ENCODE measurements at regions not wholly inside any gene's neighbourhood (a gene's known extent, or its start where the extent isn't known, plus 50 kb on each side); places are given as distances from the start of the nearest gene placed in this dataset.

GRCh38 chr21:29242201-29242600, 56.5 kb upstream of the BACH1 start:
- Histone ChIP-seq H3K4me1 (replicated peaks in 1 of 2) (peaks cover 14 to 15% of the 10 kb centered on the region in 2 donors), H3K9me3 (replicated peaks in 1 of 3) (no peaks in the 10 kb centered on the region), H3K4me3 (no peak overlapping the region), H3K27ac (no peak overlapping the region), H3K27me3 (no peaks in the 10 kb centered on the region), H3K36me3 (replicated peaks in 1 of 2) (no peaks in the 10 kb centered on the region)
- no peak for TF ChIP-seq POLR2A (IDR thresholded peaks at IDR 0.05)
- TF ChIP-seq, protein P1, sequence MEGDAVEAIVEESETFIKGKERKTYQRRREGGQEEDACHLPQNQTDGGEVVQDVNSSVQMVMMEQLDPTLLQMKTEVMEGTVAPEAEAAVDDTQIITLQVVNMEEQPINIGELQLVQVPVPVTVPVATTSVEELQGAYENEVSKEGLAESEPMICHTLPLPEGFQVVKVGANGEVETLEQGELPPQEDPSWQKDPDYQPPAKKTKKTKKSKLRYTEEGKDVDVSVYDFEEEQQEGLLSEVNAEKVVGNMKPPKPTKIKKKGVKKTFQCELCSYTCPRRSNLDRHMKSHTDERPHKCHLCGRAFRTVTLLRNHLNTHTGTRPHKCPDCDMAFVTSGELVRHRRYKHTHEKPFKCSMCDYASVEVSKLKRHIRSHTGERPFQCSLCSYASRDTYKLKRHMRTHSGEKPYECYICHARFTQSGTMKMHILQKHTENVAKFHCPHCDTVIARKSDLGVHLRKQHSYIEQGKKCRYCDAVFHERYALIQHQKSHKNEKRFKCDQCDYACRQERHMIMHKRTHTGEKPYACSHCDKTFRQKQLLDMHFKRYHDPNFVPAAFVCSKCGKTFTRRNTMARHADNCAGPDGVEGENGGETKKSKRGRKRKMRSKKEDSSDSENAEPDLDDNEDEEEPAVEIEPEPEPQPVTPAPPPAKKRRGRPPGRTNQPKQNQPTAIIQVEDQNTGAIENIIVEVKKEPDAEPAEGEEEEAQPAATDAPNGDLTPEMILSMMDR (IDR thresholded peaks at IDR 0.05) = no peak
- intact Hi-C loops (cut with DNase I) = no loop called here
- DNase-seq = no peak

DNA sequence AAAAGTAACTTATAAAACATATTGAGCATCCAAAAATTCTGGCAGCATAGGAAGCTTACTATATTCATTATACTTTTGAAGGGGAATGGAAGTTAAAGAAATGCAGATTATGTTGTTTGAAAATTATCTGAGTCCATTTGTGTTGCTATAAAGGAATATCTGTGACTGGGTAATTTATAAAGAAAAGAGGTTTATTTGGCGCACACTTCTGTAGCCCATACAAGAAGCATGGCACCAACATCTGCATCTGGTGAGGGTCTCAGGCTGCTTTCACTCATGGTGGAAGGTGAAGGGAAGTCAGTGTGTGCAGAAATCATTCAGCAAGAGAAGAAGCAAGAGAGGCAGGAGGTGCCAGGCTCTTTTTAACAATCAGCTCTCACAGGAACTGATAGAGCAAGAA, 55.5 kb upstream of the BACH1 start:
- Histone ChIP-seq H3K4me1 (replicated peaks in 1 of 2) (peaks cover 7 to 9% of the 10 kb centered on the region in 2 donors), H3K4me3 (no peak overlapping the region), H3K36me3 (replicated peaks in 1 of 2) (no peaks in the 10 kb centered on the region), H3K27ac (no peak overlapping the region), H3K27me3 (no peaks in the 10 kb centered on the region), H3K9me3 (replicated peaks in 1 of 3) (no peaks in the 10 kb centered on the region)
- intact Hi-C loops (cut with DNase I) = no loop called here
- 89 to 100% (median 98%) methylated on average over 1 of the region's 1 CpG for WGBS, 4 donors
- TF ChIP-seq POLR2A (IDR thresholded peaks at IDR 0.05) = no peak
- TF ChIP-seq, protein P1 (IDR thresholded peaks at IDR 0.05) = no peak
- no peak for DNase-seq

DNA sequence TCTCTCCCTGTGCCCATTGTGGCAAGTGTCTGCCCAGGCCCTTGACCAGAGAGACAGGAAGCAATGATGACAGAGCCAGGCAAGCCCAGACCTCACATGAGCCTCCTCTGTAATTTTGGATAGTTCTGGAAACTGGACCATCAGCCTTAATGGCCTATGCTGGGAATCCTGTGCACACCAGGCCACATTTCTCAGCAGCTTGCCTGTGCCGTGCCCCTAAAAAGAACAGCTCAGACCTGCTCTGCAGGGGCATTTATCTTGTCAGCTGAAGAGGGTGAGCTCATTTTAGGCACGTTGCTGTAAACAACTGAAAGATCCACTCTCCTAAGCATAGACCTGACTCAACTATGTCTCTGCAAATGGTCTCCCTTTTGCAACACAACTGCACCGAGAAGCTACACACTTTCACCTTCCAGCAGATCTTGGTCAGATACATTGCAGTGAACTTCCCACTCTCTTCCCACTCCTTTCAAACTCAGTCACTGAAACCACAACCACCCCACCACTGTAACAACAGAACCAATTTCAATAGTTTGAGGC, 53.5 kb upstream of the BACH1 start:
- H3K27ac ChIP-seq = no peak overlapping the region
- H3K36me3 ChIP-seq (replicated peaks in 1 of 2) = no peaks in the 10 kb centered on the region
- WGBS, 4 donors = 50 to 65% (median 58%) methylated on average over 2 to 3 of the region's 3 CpGs
- intact Hi-C loops (cut with DNase I) = no loop called here
- no peak for DNase-seq
- H3K9me3 ChIP-seq (replicated peaks in 1 of 3) = no peaks in the 10 kb centered on the region
- no peak overlapping the region for H3K4me3 ChIP-seq
- no peaks in the 10 kb centered on the region for H3K27me3 ChIP-seq
- TF ChIP-seq POLR2A (IDR thresholded peaks at IDR 0.05) = no peak
- TF ChIP-seq, protein P1 (IDR thresholded peaks at IDR 0.05) = no peak
- H3K4me1 ChIP-seq (replicated peaks in 1 of 2) = no peaks in the 10 kb centered on the region

- intact Hi-C loops (cut with DNase I) = no loop called here
- no peaks in the 10 kb centered on the region for H3K36me3 ChIP-seq (replicated peaks in 1 of 2)
- no peaks in the 10 kb centered on the region for H3K27me3 ChIP-seq
- TF ChIP-seq, protein P1 (IDR thresholded peaks at IDR 0.05) = no peak
- TF ChIP-seq POLR2A (IDR thresholded peaks at IDR 0.05) = no peak
- H3K27ac ChIP-seq = no peak overlapping the region
- H3K4me3 ChIP-seq = no peak overlapping the region
- no peak for DNase-seq
- H3K9me3 ChIP-seq (replicated peaks in 1 of 3) = no peaks in the 10 kb centered on the region
- H3K4me1 ChIP-seq (replicated peaks in 1 of 2) = no peaks in the 10 kb centered on the region
Measured at GRCh38 chr21:29245863-29246262, 52.9 kb upstream of the BACH1 start.

All from adrenal gland (tissue), 9 donors.